ACC112 (cell line): ENCODE measurements at regions not wholly inside any gene's neighbourhood (a gene's known extent, or its start where the extent isn't known, plus 50 kb on each side); places are given as distances from the start of the nearest gene placed in this dataset.

Experiments used
- H2AFZ ChIP-seq: fragments of 200-600 bp; sonication (generic); one replicate; pipeline ENCODE4 v1.6.0; 2017; ENCODE audit warnings: antibody characterized with exemption, low read length; ENCODE audit not compliant: unreplicated experiment
- H3K27ac ChIP-seq: fragments of 200-600 bp; sonication (generic); 2 replicates; pipeline ENCODE4 v1.5.1; 2014; ENCODE audit warnings: low read depth, mild to moderate bottlenecking, antibody characterized with exemption, low read length, moderate library complexity
- H3K27me3 ChIP-seq: fragments of 200-600 bp; sonication (generic); 2 replicates; pipeline ENCODE4 v1.6.1; 2014; ENCODE audit warnings: mild to moderate bottlenecking, antibody characterized with exemption, low read length, moderate library complexity, mixed read lengths; ENCODE audit not compliant: insufficient read depth
- H3K36me3 ChIP-seq: fragments of 200-600 bp; sonication (generic); 2 replicates; pipeline ENCODE4 v1.6.1; 2016; ENCODE audit warnings: mild to moderate bottlenecking, antibody characterized with exemption, low read length, moderate library complexity, mixed read lengths; ENCODE audit not compliant: insufficient read depth
- H3K4me1 ChIP-seq: fragments of 200-600 bp; sonication (generic); one replicate; pipeline ENCODE4 v1.6.1; 2016; ENCODE audit warnings: low read length, mixed read lengths; ENCODE audit not compliant: insufficient read depth, unreplicated experiment, control insufficient read depth
- H3K4me3 ChIP-seq: fragments of 200-600 bp; sonication (generic); 2 replicates; pipeline ENCODE4 v1.5.1; 2014; ENCODE audit warnings: mild to moderate bottlenecking, low read depth, low read length
- H3K79me2 ChIP-seq: fragments of 200-600 bp; sonication (generic); one replicate; pipeline ENCODE4 v1.6.0; 2016; ENCODE audit warnings: low read length; ENCODE audit not compliant: control insufficient read depth, unreplicated experiment, insufficient read depth

- Histone ChIP-seq H3K27ac (no peak overlapping the region), H2AFZ (no peak overlapping the region), H3K27me3 (no peaks in the 10 kb centered on the region), H3K4me1 (peaks cover 4% of the 10 kb centered on the region), H3K79me2 (no peaks in the 10 kb centered on the region), H3K36me3 (no peaks in the 10 kb centered on the region), H3K4me3 (no peak overlapping the region)
Observed at GRCh38 chr7:54956865-54957264, 62.0 kb upstream of the EGFR start.

- Histone ChIP-seq H3K4me3 (no peak overlapping the region), H3K27ac (no peak overlapping the region), H3K27me3 (no peaks in the 10 kb centered on the region), H2AFZ (no peak overlapping the region), H3K79me2 (no peaks in the 10 kb centered on the region), H3K36me3 (no peaks in the 10 kb centered on the region), H3K4me1 (peaks cover 4% of the 10 kb centered on the region)
Observed at GRCh38 chr7:54960517-54960916, 58.3 kb upstream of the EGFR start.

DNA sequence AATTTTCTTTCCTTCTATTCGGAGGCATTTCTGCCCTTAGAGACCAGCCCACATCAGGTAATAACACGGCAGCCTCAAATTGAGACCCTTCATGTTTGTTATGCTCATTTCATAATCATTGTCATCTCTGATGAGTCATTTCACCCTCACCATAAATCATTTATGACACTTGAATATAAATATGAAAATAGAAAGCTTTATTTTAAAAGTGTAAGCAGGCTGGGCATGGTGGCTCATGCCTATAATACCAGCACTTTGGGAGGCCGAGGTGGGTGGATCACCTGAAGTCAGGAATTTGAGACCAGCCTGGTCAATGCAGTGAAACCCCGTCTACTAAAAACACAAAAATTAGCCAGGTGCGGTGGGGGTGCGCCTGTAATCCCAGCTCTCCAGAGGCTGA is 57.4 kb upstream of the EGFR start:
- Histone ChIP-seq H3K4me3 (no peak overlapping the region), H2AFZ (no peak overlapping the region), H3K4me1 (peaks cover 4% of the 10 kb centered on the region), H3K27ac (no peak overlapping the region), H3K79me2 (no peaks in the 10 kb centered on the region), H3K27me3 (no peaks in the 10 kb centered on the region), H3K36me3 (no peaks in the 10 kb centered on the region)

GRCh38 chr7:54963155-54963554 is 55.7 kb upstream of the EGFR start:
- Histone ChIP-seq H3K36me3 (no peaks in the 10 kb centered on the region), H3K4me1 (peaks cover 4% of the 10 kb centered on the region), H3K4me3 (no peak overlapping the region), H3K79me2 (no peaks in the 10 kb centered on the region), H3K27ac (no peak overlapping the region), H2AFZ (no peak overlapping the region), H3K27me3 (no peaks in the 10 kb centered on the region)

DNA sequence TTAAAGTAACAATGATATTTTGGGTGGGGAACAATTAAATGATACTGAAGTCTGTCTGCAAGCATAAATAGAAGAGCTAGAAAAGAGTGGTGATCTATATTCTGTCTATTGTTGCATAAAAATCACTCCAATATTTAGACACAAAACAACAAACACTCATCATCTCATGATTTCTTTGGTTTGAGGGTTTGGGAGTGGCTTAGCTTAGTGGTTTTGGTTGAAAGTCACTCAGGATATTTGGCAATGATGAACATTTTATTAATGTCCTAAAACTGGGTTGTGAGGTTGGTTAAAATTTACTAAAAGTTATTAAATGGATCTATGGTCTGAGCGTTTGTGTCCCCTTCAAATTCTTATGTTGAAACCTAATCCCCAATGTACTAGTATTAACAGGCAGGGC is 54.7 kb upstream of the EGFR start:
- H3K4me3 ChIP-seq = no peak overlapping the region
- H3K4me1 ChIP-seq = peaks cover 9% of the 10 kb centered on the region
- H3K79me2 ChIP-seq = no peaks in the 10 kb centered on the region
- H3K27me3 ChIP-seq = no peaks in the 10 kb centered on the region
- no peak overlapping the region for H2AFZ ChIP-seq
- no peaks in the 10 kb centered on the region for H3K36me3 ChIP-seq
- H3K27ac ChIP-seq = no peak overlapping the region

DNA sequence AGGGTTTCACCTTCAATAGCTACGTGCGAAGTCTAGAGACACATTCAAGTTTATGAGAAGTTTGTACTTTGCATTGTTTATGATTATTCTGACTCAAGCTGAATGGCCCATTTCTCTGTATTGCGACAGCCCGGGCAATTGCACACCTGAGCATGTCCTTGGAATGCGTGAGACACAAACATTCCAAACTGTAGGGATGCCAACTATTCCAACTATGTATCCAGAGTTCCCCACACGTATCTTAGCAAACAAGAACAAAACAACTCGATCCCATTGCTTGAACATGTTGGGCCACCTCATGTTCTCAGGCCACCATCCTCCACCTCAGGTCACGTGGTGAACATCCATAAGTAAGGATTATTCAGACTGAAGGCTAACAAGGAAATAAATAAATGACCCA is 51.4 kb upstream of the EGFR start:
- H3K27me3 ChIP-seq = no peaks in the 10 kb centered on the region
- no peak overlapping the region for H3K27ac ChIP-seq
- no peaks in the 10 kb centered on the region for H3K36me3 ChIP-seq
- H3K79me2 ChIP-seq = no peaks in the 10 kb centered on the region
- no peak overlapping the region for H3K4me3 ChIP-seq
- peaks cover 14% of the 10 kb centered on the region for H3K4me1 ChIP-seq
- no peak overlapping the region for H2AFZ ChIP-seq

GRCh38 chr7:54968018-54968417 is 50.8 kb upstream of the EGFR start:
- H3K4me1 ChIP-seq = peaks cover 14% of the 10 kb centered on the region
- no peaks in the 10 kb centered on the region for H3K36me3 ChIP-seq
- no peak overlapping the region for H3K27ac ChIP-seq
- H3K4me3 ChIP-seq = no peak overlapping the region
- no peaks in the 10 kb centered on the region for H3K79me2 ChIP-seq
- no peak overlapping the region for H2AFZ ChIP-seq
- H3K27me3 ChIP-seq = no peaks in the 10 kb centered on the region
